ENCODE measurements at regions not wholly inside any gene's neighbourhood (a gene's known extent, or its start where the extent isn't known, plus 50 kb on each side); places are given as distances from the start of the nearest gene placed in this dataset.

DNA sequence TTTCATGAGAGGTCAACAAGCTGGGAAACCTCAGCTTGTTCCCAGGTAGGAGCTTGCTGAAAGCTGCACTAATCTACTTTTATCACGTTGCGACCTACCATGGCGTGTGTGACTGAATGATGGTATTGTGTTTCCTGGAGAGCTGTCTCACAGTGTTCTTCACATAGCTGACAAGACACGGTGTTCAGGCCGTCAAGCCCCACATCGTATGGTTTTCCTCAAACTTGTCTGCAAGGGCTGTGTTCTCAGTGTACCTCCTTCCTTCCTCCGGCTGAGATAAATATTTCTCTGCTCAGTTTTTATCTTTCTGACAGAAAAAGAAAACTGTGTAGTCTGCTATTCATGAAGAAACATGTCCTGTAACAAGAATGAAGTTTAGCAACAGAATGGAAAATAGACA, 244.8 kb downstream of the DCDC2C start:
- BruUV-seq (replicated peaks), result no TSS peak
- H3K4me3 ChIP-seq, result no peak overlapping the region
- no peak overlapping the region for H3K27ac ChIP-seq (ENCODE audit: control insufficient read depth, insufficient read depth)
- ATAC-seq (no peak), DNase-seq (ENCODE audit: low read depth, low spot score) (no peak), FAIRE-seq (no peak)
- SMC1A ChIA-PET (ENCODE audit: uncharacterized antibody, unreplicated experiment), result no interaction called here
- H3K36me3 ChIP-seq (ENCODE audit: control insufficient read depth in 2 of 2, insufficient read depth in 2 of 2, low read length in 1 of 2), result no peaks in the 10 kb centered on the region
- 27% methylated on average over 7 of the region's 7 CpGs for WGBS (ENCODE audit: insufficient coverage, insufficient replicate concordance, low lambda C conversion rate, missing lambda C conversion rate)
- H3K79me2 ChIP-seq (ENCODE audit: control insufficient read depth, insufficient read depth, low read length), result no peaks in the 10 kb centered on the region
- H3K9ac ChIP-seq (ENCODE audit: control insufficient read depth, insufficient read depth, low read length), result no peak overlapping the region
- intact Hi-C loops (cut with micrococcal nuclease; ENCODE audit: unreplicated experiment) (no loop called here), in situ Hi-C loops (cut with MboI) (no loop called here)
- CTCF ChIA-PET, result no interaction called here
- no peak overlapping the region for H3K4me2 ChIP-seq (ENCODE audit: control insufficient read depth, insufficient read depth)
- H3K4me1 ChIP-seq (ENCODE audit: control insufficient read depth, insufficient read depth, low read length), result no peaks in the 10 kb centered on the region
- POLR2A ChIA-PET, result no interaction called here
- H3K27me3 ChIP-seq (replicated peaks in 1 of 2; ENCODE audit: control insufficient read depth in 2 of 2, insufficient read depth in 2 of 2, low read length in 1 of 2), result no peaks in the 10 kb centered on the region
- RAD21 ChIA-PET (ENCODE audit: unreplicated experiment), result no interaction called here
- no peaks in the 10 kb centered on the region for H4K20me1 ChIP-seq (ENCODE audit: control insufficient read depth, insufficient read depth)
- H3K9me3 ChIP-seq (replicated peaks; ENCODE audit: control insufficient read depth, insufficient read depth, low read length), result no peaks in the 10 kb centered on the region
- no peak overlapping the region for H2AFZ ChIP-seq (ENCODE audit: control insufficient read depth, low read depth, low read length)
- TF ChIP-seq, protein P1, sequence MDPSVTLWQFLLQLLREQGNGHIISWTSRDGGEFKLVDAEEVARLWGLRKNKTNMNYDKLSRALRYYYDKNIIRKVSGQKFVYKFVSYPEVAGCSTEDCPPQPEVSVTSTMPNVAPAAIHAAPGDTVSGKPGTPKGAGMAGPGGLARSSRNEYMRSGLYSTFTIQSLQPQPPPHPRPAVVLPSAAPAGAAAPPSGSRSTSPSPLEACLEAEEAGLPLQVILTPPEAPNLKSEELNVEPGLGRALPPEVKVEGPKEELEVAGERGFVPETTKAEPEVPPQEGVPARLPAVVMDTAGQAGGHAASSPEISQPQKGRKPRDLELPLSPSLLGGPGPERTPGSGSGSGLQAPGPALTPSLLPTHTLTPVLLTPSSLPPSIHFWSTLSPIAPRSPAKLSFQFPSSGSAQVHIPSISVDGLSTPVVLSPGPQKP (IDR thresholded peaks at IDR 0.05; ENCODE audit: low read depth, low read length), result no peak
- no peak for TF ChIP-seq GABPA (IDR thresholded peaks at IDR 0.05; ENCODE audit: low read depth)
- TF ChIP-seq, protein P2, sequence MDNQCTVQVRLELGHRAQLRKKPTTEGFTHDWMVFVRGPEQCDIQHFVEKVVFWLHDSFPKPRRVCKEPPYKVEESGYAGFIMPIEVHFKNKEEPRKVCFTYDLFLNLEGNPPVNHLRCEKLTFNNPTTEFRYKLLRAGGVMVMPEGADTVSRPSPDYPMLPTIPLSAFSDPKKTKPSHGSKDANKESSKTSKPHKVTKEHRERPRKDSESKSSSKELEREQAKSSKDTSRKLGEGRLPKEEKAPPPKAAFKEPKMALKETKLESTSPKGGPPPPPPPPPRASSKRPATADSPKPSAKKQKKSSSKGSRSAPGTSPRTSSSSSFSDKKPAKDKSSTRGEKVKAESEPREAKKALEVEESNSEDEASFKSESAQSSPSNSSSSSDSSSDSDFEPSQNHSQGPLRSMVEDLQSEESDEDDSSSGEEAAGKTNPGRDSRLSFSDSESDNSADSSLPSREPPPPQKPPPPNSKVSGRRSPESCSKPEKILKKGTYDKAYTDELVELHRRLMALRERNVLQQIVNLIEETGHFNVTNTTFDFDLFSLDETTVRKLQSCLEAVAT (IDR thresholded peaks at IDR 0.05), result no peak
- TF ChIP-seq, protein P3, sequence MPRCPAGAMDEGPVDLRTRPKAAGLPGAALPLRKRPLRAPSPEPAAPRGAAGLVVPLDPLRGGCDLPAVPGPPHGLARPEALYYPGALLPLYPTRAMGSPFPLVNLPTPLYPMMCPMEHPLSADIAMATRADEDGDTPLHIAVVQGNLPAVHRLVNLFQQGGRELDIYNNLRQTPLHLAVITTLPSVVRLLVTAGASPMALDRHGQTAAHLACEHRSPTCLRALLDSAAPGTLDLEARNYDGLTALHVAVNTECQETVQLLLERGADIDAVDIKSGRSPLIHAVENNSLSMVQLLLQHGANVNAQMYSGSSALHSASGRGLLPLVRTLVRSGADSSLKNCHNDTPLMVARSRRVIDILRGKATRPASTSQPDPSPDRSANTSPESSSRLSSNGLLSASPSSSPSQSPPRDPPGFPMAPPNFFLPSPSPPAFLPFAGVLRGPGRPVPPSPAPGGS (IDR thresholded peaks at IDR 0.05; ENCODE audit: borderline replicate concordance, insufficient read depth, low read depth, low read length, poor library complexity, severe bottlenecking), result no peak
- no peak for TF ChIP-seq CBFB (IDR thresholded peaks at IDR 0.05; ENCODE audit: low read depth)
- TF ChIP-seq CREM (IDR thresholded peaks at IDR 0.05; ENCODE audit: low read depth), result no peak
- no peak for TF ChIP-seq KAT2A (conservative IDR thresholded peaks at IDR 0.05; ENCODE audit: control insufficient read depth, low read depth, low read length)
- no peak for TF ChIP-seq JUNB (IDR thresholded peaks at IDR 0.05)
- no peak for TF ChIP-seq ZNF384 (IDR thresholded peaks at IDR 0.05; ENCODE audit: borderline replicate concordance, low read depth, low read length)
- TF ChIP-seq ZNF24 (IDR thresholded peaks at IDR 0.05), result no peak
- no peak for TF ChIP-seq SREBF1 (IDR thresholded peaks at IDR 0.05; ENCODE audit: low read length)
- TF ChIP-seq, protein P4, sequence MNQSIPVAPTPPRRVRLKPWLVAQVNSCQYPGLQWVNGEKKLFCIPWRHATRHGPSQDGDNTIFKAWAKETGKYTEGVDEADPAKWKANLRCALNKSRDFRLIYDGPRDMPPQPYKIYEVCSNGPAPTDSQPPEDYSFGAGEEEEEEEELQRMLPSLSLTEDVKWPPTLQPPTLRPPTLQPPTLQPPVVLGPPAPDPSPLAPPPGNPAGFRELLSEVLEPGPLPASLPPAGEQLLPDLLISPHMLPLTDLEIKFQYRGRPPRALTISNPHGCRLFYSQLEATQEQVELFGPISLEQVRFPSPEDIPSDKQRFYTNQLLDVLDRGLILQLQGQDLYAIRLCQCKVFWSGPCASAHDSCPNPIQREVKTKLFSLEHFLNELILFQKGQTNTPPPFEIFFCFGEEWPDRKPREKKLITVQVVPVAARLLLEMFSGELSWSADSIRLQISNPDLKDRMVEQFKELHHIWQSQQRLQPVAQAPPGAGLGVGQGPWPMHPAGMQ (IDR thresholded peaks at IDR 0.05; ENCODE audit: borderline replicate concordance), result no peak
- TF ChIP-seq POLR2AphosphoS5 (IDR thresholded peaks at IDR 0.05; ENCODE audit: low read length), result no peak
- no peak for TF ChIP-seq SRF (IDR thresholded peaks at IDR 0.05; ENCODE audit: low read depth in 2 of 2, low read length in 2 of 2)
- TF ChIP-seq, protein P5, sequence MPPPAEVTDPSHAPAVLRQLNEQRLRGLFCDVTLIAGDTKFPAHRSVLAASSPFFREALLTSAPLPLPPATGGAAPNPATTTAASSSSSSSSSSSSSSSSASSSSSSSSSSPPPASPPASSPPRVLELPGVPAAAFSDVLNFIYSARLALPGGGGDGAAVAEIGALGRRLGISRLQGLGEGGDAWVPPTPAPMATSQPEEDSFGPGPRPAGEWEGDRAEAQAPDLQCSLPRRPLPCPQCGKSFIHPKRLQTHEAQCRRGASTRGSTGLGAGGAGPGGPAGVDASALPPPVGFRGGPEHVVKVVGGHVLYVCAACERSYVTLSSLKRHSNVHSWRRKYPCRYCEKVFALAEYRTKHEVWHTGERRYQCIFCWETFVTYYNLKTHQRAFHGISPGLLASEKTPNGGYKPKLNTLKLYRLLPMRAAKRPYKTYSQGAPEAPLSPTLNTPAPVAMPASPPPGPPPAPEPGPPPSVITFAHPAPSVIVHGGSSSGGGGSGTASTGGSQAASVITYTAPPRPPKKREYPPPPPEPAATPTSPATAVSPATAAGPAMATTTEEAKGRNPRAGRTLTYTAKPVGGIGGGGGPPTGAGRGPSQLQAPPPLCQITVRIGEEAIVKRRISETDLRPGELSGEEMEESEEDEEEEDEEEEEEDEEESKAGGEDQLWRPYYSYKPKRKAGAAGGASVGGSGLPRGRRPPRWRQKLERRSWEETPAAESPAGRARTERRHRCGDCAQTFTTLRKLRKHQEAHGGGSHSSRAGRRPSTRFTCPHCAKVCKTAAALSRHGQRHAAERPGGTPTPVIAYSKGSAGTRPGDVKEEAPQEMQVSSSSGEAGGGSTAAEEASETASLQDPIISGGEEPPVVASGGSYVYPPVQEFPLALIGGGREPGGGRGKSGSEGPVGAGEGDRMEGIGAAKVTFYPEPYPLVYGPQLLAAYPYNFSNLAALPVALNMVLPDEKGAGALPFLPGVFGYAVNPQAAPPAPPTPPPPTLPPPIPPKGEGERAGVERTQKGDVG (CRISPR knock-in tag; IDR thresholded peaks at IDR 0.05), result no peak
- TF ChIP-seq EP300 (IDR thresholded peaks at IDR 0.05; ENCODE audit: borderline replicate concordance in 1 of 2, control insufficient read depth in 1 of 2, low read depth in 2 of 2, low read length in 2 of 2), result no peak

Data from GM12878 (cell line).